IMR-90 (cell line): ENCODE measurements at regions not wholly inside any gene's neighbourhood (a gene's known extent, or its start where the extent isn't known, plus 50 kb on each side); places are given as distances from the start of the nearest gene placed in this dataset.

Experiments
- CEBPB ChIP-seq: IDR thresholded peaks from 2 replicates; pipeline ENCODE4 v1.6.1; 2012; ENCODE audit warnings: low read depth, low read length, improper control_type of control experiment
- CHD1 ChIP-seq: IDR thresholded peaks from 2 replicates; pipeline ENCODE4 v1.6.1; 2012; ENCODE audit warnings: low read depth, low read length, improper control_type of control experiment
- MAFK ChIP-seq: IDR thresholded peaks from 2 replicates; pipeline ENCODE4 v1.6.1; 2012; ENCODE audit warnings: low read depth, low read length, improper control_type of control experiment
- MAZ ChIP-seq: IDR thresholded peaks from 2 replicates; pipeline ENCODE4 v1.6.1; 2012; ENCODE audit warnings: low read depth, mild to moderate bottlenecking, low read length, improper control_type of control experiment, moderate library complexity, borderline replicate concordance
- MXI1 ChIP-seq: IDR thresholded peaks from 2 replicates; pipeline ENCODE4 v1.6.1; 2012; ENCODE audit warnings: low read depth, mild to moderate bottlenecking, low read length, moderate library complexity, borderline replicate concordance
- POLR2A ChIP-seq: IDR thresholded peaks from 2 replicates; pipeline ENCODE4 v1.6.1; 2012; ENCODE audit warnings: mild to moderate bottlenecking, low read depth, low read length
- RAD21 ChIP-seq: IDR thresholded peaks from 2 replicates; pipeline ENCODE4 v1.6.1; 2012; ENCODE audit warnings: low read length, improper control_type of control experiment
- RFX5 ChIP-seq: IDR thresholded peaks from 2 replicates; pipeline ENCODE4 v1.8.0; 2012; ENCODE audit warnings: low read depth, mild to moderate bottlenecking, low read length, moderate library complexity
- SMC3 ChIP-seq: fragments of 150-350 bp; IDR thresholded peaks from 2 replicates; pipeline ENCODE4 v1.6.1; 2016; ENCODE audit warnings: low read depth, mild to moderate bottlenecking, antibody characterized with exemption, low read length, moderate library complexity
- TF ChIP-seq, protein P1 (sequence below): conservative IDR thresholded peaks from 2 replicates; pipeline ENCODE4 v1.5.1; 2012; ENCODE audit warnings: mild to moderate bottlenecking, low read depth, low read length, improper control_type of control experiment
- TF ChIP-seq, protein P2 (sequence below): fragments of 150-350 bp; IDR thresholded peaks from 2 replicates; pipeline ENCODE4 v1.6.1; 2016; ENCODE audit warnings: low read depth, mild to moderate bottlenecking, low read length, moderate library complexity, borderline replicate concordance

DNA sequence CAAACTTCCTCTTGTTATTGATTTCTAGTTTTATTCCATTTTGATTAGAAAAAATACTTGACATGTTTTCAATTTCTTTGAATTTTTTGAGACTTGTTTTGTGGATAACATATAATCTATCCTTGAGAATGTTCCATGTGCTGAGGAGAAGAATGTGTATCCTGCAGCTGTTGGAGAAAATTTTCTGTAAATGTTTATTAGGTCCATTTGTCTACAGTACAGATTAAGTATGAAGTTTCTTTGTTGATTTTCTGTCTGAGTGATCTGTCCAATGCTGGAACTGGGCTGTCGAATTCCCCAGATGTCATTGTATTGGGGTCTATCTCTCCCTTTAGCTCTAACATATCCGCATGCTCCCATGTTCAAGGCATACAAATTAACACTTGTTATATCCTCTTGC, 251.2 kb downstream of the CSNK1G3 start:
- TF ChIP-seq RFX5 (no peak), MAFK (no peak), RAD21 (no peak), MXI1 (no peak), CHD1 (no peak), POLR2A (no peak), SMC3 (no peak), CEBPB (no peak), MAZ (no peak)
- TF ChIP-seq, protein P1, sequence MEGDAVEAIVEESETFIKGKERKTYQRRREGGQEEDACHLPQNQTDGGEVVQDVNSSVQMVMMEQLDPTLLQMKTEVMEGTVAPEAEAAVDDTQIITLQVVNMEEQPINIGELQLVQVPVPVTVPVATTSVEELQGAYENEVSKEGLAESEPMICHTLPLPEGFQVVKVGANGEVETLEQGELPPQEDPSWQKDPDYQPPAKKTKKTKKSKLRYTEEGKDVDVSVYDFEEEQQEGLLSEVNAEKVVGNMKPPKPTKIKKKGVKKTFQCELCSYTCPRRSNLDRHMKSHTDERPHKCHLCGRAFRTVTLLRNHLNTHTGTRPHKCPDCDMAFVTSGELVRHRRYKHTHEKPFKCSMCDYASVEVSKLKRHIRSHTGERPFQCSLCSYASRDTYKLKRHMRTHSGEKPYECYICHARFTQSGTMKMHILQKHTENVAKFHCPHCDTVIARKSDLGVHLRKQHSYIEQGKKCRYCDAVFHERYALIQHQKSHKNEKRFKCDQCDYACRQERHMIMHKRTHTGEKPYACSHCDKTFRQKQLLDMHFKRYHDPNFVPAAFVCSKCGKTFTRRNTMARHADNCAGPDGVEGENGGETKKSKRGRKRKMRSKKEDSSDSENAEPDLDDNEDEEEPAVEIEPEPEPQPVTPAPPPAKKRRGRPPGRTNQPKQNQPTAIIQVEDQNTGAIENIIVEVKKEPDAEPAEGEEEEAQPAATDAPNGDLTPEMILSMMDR: no peak
- TF ChIP-seq, protein P2, sequence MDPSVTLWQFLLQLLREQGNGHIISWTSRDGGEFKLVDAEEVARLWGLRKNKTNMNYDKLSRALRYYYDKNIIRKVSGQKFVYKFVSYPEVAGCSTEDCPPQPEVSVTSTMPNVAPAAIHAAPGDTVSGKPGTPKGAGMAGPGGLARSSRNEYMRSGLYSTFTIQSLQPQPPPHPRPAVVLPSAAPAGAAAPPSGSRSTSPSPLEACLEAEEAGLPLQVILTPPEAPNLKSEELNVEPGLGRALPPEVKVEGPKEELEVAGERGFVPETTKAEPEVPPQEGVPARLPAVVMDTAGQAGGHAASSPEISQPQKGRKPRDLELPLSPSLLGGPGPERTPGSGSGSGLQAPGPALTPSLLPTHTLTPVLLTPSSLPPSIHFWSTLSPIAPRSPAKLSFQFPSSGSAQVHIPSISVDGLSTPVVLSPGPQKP: no peak
